Spleen (tissue), 11 donors: ENCODE measurements at regions not wholly inside any gene's neighbourhood (a gene's known extent, or its start where the extent isn't known, plus 50 kb on each side); places are given as distances from the start of the nearest gene placed in this dataset.

Experiments
- DNase-seq: peaks from one replicate; pipeline ENCODE4 v3.0.0-alpha.2; 2020
- H3K27ac ChIP-seq, 8 donors: fragments of 200-600 bp; sonication (generic) in 7 of 8; 1 replicate in 4 of 8; 2 replicates in 4 of 8; pipeline versions ENCODE4 v1.5.0 to v1.8.0; 2016 to 2021; ENCODE audit warnings: inconsistent platforms in 4 of 8, mild to moderate bottlenecking in 4 of 8, moderate library complexity in 1 of 8
- H3K27me3 ChIP-seq, 7 donors: fragments of 200-600 bp; sonication (generic) in 6 of 7; replicated peaks in 1 of 7; 1 replicate in 4 of 7; 2 replicates in 3 of 7; pipeline versions ENCODE4 v1.5.0 to v1.8.0; 2016 to 2021; ENCODE audit warnings: inconsistent platforms in 3 of 7, mild to moderate bottlenecking in 1 of 7
- H3K36me3 ChIP-seq, 6 donors: fragments of 200-600 bp; sonication (generic) in 5 of 6; 1 replicate in 4 of 6; 2 replicates in 2 of 6; pipeline versions ENCODE4 v1.5.0 to v1.8.0; 2016 to 2021; ENCODE audit warnings: inconsistent platforms in 2 of 6
- H3K4me1 ChIP-seq, 6 donors: fragments of 200-600 bp; sonication (generic) in 5 of 6; 1 replicate in 3 of 6; 2 replicates in 3 of 6; pipeline versions ENCODE4 v1.5.0 to v1.8.0; 2016 to 2021; ENCODE audit warnings: inconsistent platforms in 3 of 6
- H3K4me3 ChIP-seq, 8 donors: fragments of 200-600 bp; sonication (generic) in 7 of 8; 1 replicate in 4 of 8; 2 replicates in 4 of 8; pipeline versions ENCODE4 v1.5.0 to v1.8.0; 2016 to 2021; ENCODE audit warnings: inconsistent platforms in 4 of 8, mild to moderate bottlenecking in 4 of 8, moderate library complexity in 2 of 8
- H3K9me3 ChIP-seq, 8 donors: fragments of 200-600 bp; sonication (generic) in 7 of 8; 1 replicate in 4 of 8; 2 replicates in 4 of 8; pipeline versions ENCODE4 v1.5.0 to v1.8.0; 2016 to 2021; ENCODE audit warnings: inconsistent platforms in 4 of 8
- CTCF ChIP-seq, 11 experiments: fragments of 200-600 bp in 7 of 11; fragments of 450-650 bp in 4 of 11; sonication (generic) in 4 of 11; IDR thresholded peaks in 8 of 11; conservative IDR thresholded peaks in 3 of 11; 1 replicate in 7 of 11; 2 replicates in 4 of 11; pipeline versions ENCODE4 v1.4.0 to v1.8.0; 2016 to 2021; ENCODE audit warnings: antibody characterized with exemption in 11 of 11, inconsistent platforms in 4 of 11, mild to moderate bottlenecking in 1 of 11
- POLR2A ChIP-seq, 3 donors: fragments of 450-650 bp; IDR thresholded peaks; one replicate each; pipeline ENCODE4 v1.5.1; 2017; ENCODE audit warnings: antibody characterized with exemption in 3 of 3, mild to moderate bottlenecking in 1 of 3
- POLR2AphosphoS5 ChIP-seq, 3 donors: sonication (generic); formaldehyde crosslinking; IDR thresholded peaks; one replicate each; pipeline ENCODE4 v1.5.1; 2017; ENCODE audit warnings: antibody characterized with exemption in 3 of 3
- WGBS, 5 donors: extraction: QIAGEN DNeasy Blood & Tissue Kit in 3 of 5; methylation state at CpG; one replicate each; pipeline versions ENCODE4 v1.1.5 to v1.1.7; 2013 to 2018; 5-methylcytosine and 5-hydroxymethylcytosine counted together
- intact Hi-C: fragments of 100-400 bp; cut with DNase I; formaldehyde crosslinking; loops from one replicate; pipeline ENCODE4 v1.15.0; 2023; ENCODE audit warnings: low total_unique reads
- donor health status: healthy with polysubstance abuse.
- donor health status: DM: no; HTN: no; CAD: no; lungs with moderate emphysema.
- donor health status: DM: no; HTN: no; CAD: no.
- donor health status: Bipolar disorder and iron deficiency.
- donor health status: healthy.
- donor health status: DM: no; HTN: no; CAD: no.
- donor health status: DM: yes; HTN: yes; CAD: no.

GRCh38 chr12:19856389-19856788 is 417.1 kb downstream of the AEBP2 start:
- Histone ChIP-seq H3K36me3 (no peaks in the 10 kb centered on the region), H3K4me1 (no peaks in the 10 kb centered on the region), H3K9me3 (peaks cover 0 to 12% (median 5%) of the 10 kb centered on the region in 8 donors), H3K27me3 (no peaks in the 10 kb centered on the region), H3K27ac (peak overlapping the region in 2 of 8 donors; percentile 4 to 22), H3K4me3 (no peak overlapping the region)
- 57 to 78% (median 63%) methylated on average over 5 of the region's 5 CpGs for WGBS, 5 donors
- DNase-seq, result no peak
- TF ChIP-seq POLR2AphosphoS5 (IDR thresholded peaks at IDR 0.05), result no peak
- intact Hi-C loops, result no loop called here

DNA sequence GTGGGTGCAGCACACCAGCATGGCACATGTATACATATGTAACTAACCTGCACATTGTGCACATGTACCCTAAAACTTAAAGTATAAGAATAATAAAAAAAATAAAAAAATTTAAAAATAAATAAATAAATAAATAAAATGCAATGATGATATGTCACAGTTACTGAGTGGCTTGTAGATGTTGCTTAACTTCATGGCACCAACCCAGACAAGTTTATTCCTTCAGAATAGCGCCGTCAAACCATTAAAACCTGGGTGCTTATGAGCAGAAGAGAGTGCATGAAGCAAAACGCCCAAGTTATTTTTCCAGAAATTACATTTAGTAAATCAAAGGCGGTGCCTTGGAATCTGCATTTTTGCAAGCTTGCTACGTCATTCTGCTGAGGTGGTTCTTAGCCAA is 417.9 kb downstream of the AEBP2 start:
- no peak overlapping the region for H3K4me3 ChIP-seq
- intact Hi-C loops, result no loop called here
- no peak overlapping the region for H3K27ac ChIP-seq

GRCh38 chr12:19867151-19867550 is 427.9 kb downstream of the AEBP2 start:
- no peak overlapping the region for H3K4me3 ChIP-seq
- no peaks in the 10 kb centered on the region for H3K27me3 ChIP-seq
- H3K36me3 ChIP-seq, result no peaks in the 10 kb centered on the region
- 59 to 74% (median 69%) methylated on average over 1 of the region's 1 CpG for WGBS, 5 donors
- DNase-seq, result no peak
- no peaks in the 10 kb centered on the region for H3K4me1 ChIP-seq
- H3K27ac ChIP-seq, result no peak overlapping the region
- intact Hi-C loops, result no loop called here
- H3K9me3 ChIP-seq, result no peaks in the 10 kb centered on the region
- no peak for TF ChIP-seq POLR2AphosphoS5 (IDR thresholded peaks at IDR 0.05)
- TF ChIP-seq CTCF (IDR thresholded peaks at IDR 0.05 in 8 of 11, conservative IDR thresholded peaks at IDR 0.05 in 3 of 11), result no peak
- TF ChIP-seq POLR2A (IDR thresholded peaks at IDR 0.05), result no peak

More for the DNA sequence above, 417.9 kb downstream of the AEBP2 start:
- no peak for DNase-seq
- Histone ChIP-seq H3K27me3 (no peaks in the 10 kb centered on the region), H3K36me3 (no peaks in the 10 kb centered on the region), H3K9me3 (peaks cover 0 to 19% (median 5%) of the 10 kb centered on the region in 8 donors), H3K4me1 (no peaks in the 10 kb centered on the region)
- TF ChIP-seq POLR2A (IDR thresholded peaks at IDR 0.05) (no peak), POLR2AphosphoS5 (IDR thresholded peaks at IDR 0.05) (no peak), CTCF (IDR thresholded peaks at IDR 0.05 in 8 of 11, conservative IDR thresholded peaks at IDR 0.05 in 3 of 11) (no peak)
- WGBS, 5 donors, result 83 to 92% (median 85%) methylated on average over 5 of the region's 5 CpGs

GRCh38 chr12:19867970-19868369 is 428.7 kb downstream of the AEBP2 start:
- no peaks in the 10 kb centered on the region for H3K36me3 ChIP-seq
- no peak for DNase-seq
- TF ChIP-seq POLR2A (IDR thresholded peaks at IDR 0.05) (no peak), POLR2AphosphoS5 (IDR thresholded peaks at IDR 0.05) (no peak), CTCF (IDR thresholded peaks at IDR 0.05 in 8 of 11, conservative IDR thresholded peaks at IDR 0.05 in 3 of 11) (no peak)
- no peaks in the 10 kb centered on the region for H3K27me3 ChIP-seq
- no peaks in the 10 kb centered on the region for H3K9me3 ChIP-seq
- no peaks in the 10 kb centered on the region for H3K4me1 ChIP-seq
- intact Hi-C loops, result no loop called here
- H3K4me3 ChIP-seq, result no peak overlapping the region
- H3K27ac ChIP-seq, result no peak overlapping the region
- 36 to 90% (median 50%) methylated on average over 2 of the region's 2 CpGs for WGBS, 5 donors

- no peak overlapping the region for H3K27ac ChIP-seq
- no peak for DNase-seq
- WGBS, 5 donors, result 80 to 90% (median 87%) methylated on average over 5 of the region's 5 CpGs
These were observed 430.1 kb downstream of the AEBP2 start for GRCh38 chr12:19869413-19869812.

More at GRCh38 chr12:19869413-19869812, 430.1 kb downstream of the AEBP2 start:
- H3K4me3 ChIP-seq, result no peak overlapping the region
- no peak for TF ChIP-seq CTCF (IDR thresholded peaks at IDR 0.05 in 8 of 11, conservative IDR thresholded peaks at IDR 0.05 in 3 of 11)
- TF ChIP-seq POLR2AphosphoS5 (IDR thresholded peaks at IDR 0.05), result no peak
- TF ChIP-seq POLR2A (IDR thresholded peaks at IDR 0.05), result no peak
- no peaks in the 10 kb centered on the region for H3K9me3 ChIP-seq
- no peaks in the 10 kb centered on the region for H3K27me3 ChIP-seq
- no peaks in the 10 kb centered on the region for H3K36me3 ChIP-seq
- intact Hi-C loops, result no loop called here
- no peaks in the 10 kb centered on the region for H3K4me1 ChIP-seq
